DND-41 (cell line): ENCODE measurements at regions not wholly inside any gene's neighbourhood (a gene's known extent, or its start where the extent isn't known, plus 50 kb on each side); places are given as distances from the start of the nearest gene placed in this dataset.

Experiments
- EZH2 ChIP-seq: IDR thresholded peaks from 3 replicates; pipeline ENCODE4 v1.6.1; 2012; ENCODE audit warnings: borderline replicate concordance, low read depth, mild to moderate bottlenecking, moderate library complexity, low read length, inconsistent platforms; ENCODE audit not compliant: severe bottlenecking
- TF ChIP-seq, protein P1 (sequence below): IDR thresholded peaks from 2 replicates; pipeline ENCODE4 v1.5.1; 2012; ENCODE audit warnings: borderline replicate concordance, low read length, moderate library complexity, mild to moderate bottlenecking; ENCODE audit not compliant: poor library complexity, severe bottlenecking; ENCODE audit errors: extremely low read depth

GRCh38 chr6:9085054-9085708 lies 649.8 kb upstream of the SLC35B3 start:
- TF ChIP-seq, protein P1, sequence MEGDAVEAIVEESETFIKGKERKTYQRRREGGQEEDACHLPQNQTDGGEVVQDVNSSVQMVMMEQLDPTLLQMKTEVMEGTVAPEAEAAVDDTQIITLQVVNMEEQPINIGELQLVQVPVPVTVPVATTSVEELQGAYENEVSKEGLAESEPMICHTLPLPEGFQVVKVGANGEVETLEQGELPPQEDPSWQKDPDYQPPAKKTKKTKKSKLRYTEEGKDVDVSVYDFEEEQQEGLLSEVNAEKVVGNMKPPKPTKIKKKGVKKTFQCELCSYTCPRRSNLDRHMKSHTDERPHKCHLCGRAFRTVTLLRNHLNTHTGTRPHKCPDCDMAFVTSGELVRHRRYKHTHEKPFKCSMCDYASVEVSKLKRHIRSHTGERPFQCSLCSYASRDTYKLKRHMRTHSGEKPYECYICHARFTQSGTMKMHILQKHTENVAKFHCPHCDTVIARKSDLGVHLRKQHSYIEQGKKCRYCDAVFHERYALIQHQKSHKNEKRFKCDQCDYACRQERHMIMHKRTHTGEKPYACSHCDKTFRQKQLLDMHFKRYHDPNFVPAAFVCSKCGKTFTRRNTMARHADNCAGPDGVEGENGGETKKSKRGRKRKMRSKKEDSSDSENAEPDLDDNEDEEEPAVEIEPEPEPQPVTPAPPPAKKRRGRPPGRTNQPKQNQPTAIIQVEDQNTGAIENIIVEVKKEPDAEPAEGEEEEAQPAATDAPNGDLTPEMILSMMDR = no peak
- TF ChIP-seq EZH2 = no peak
